Inflammatory macrophage treated with lipopolysaccharide for 1 hour (primary cell): ENCODE measurements at regions not wholly inside any gene's neighbourhood (a gene's known extent, or its start where the extent isn't known, plus 50 kb on each side); places are given as distances from the start of the nearest gene placed in this dataset.

Experiments used
- DNase-seq, 2 donors: peaks; one replicate each; pipeline ENCODE4 v3.0.0-alpha.2; 2020 to 2022

- DNase-seq, result no peak
Measured at GRCh38 chr3:34323517-34323916, 525.1 kb downstream of the PDCD6IP start.

GRCh38 chr3:34346656-34347055, 548.2 kb downstream of the PDCD6IP start:
- no peak for DNase-seq

GRCh38 chr3:34351882-34352777, 553.7 kb downstream of the PDCD6IP start:
- peak in 1 of 2 donors; percentile 24 for DNase-seq

GRCh38 chr3:34352778-34353331, 554.4 kb downstream of the PDCD6IP start:
- DNase-seq, result no peak

GRCh38 chr3:34357461-34357860, 559.0 kb downstream of the PDCD6IP start:
- DNase-seq, result no peak

GRCh38 chr3:34359064-34359463, 560.6 kb downstream of the PDCD6IP start:
- no peak for DNase-seq

GRCh38 chr3:34360713-34361112, 562.3 kb downstream of the PDCD6IP start:
- DNase-seq, result peak; percentile 62 to 78

- DNase-seq, result peak; percentile 82 to 92
Measured at GRCh38 chr3:34361921-34362320, 563.5 kb downstream of the PDCD6IP start.

GRCh38 chr3:34362910-34363309, 564.5 kb downstream of the PDCD6IP start:
- no peak for DNase-seq

GRCh38 chr3:34363881-34364280, 565.5 kb downstream of the PDCD6IP start:
- DNase-seq, result no peak

GRCh38 chr3:34364335-34364734, 565.9 kb downstream of the PDCD6IP start:
- peak; percentile 63 to 77 for DNase-seq

- no peak for DNase-seq
Measured at GRCh38 chr3:34365231-34365630, 566.8 kb downstream of the PDCD6IP start.

GRCh38 chr3:34365771-34366170, 567.3 kb downstream of the PDCD6IP start:
- DNase-seq, result no peak

- no peak for DNase-seq
Measured at GRCh38 chr3:34367521-34367920, 569.1 kb downstream of the PDCD6IP start.

GRCh38 chr3:34374521-34374920, 576.1 kb downstream of the PDCD6IP start:
- DNase-seq, result no peak

- DNase-seq, result no peak
Measured at GRCh38 chr3:34376691-34377090, 578.3 kb downstream of the PDCD6IP start.

GRCh38 chr3:34377961-34378360, 579.5 kb downstream of the PDCD6IP start:
- no peak for DNase-seq

GRCh38 chr3:34381243-34381642, 582.8 kb downstream of the PDCD6IP start:
- no peak for DNase-seq

GRCh38 chr3:34382859-34383258, 584.4 kb downstream of the PDCD6IP start:
- DNase-seq, result no peak

- no peak for DNase-seq
Measured at GRCh38 chr3:34386309-34386708, 587.9 kb downstream of the PDCD6IP start.

- no peak for DNase-seq
Measured at GRCh38 chr3:34387826-34388564, 589.6 kb downstream of the PDCD6IP start.

GRCh38 chr3:34388830-34389229, 590.4 kb downstream of the PDCD6IP start:
- no peak for DNase-seq

- no peak for DNase-seq
Measured at GRCh38 chr3:34394978-34395748, 596.7 kb downstream of the PDCD6IP start.
